A549 (cell line): ENCODE measurements at regions not wholly inside any gene's neighbourhood (a gene's known extent, or its start where the extent isn't known, plus 50 kb on each side); places are given as distances from the start of the nearest gene placed in this dataset.

ENCODE experiments used
- CTCF ChIP-seq: fragments of >200 bp; sonication (Bioruptor Twin); formaldehyde crosslinking; IDR thresholded peaks from 3 replicates; pipeline ENCODE4 v1.5.1; 2016
- HMGXB4 ChIP-seq: fragments of 250-450 bp; sonication (Bioruptor Pico); IDR thresholded peaks from 2 replicates; pipeline ENCODE4 v1.5.0; 2021; ENCODE audit warnings: mild to moderate bottlenecking, moderate library complexity, borderline replicate concordance
- POLR2A ChIP-seq: IDR thresholded peaks from 2 replicates; pipeline ENCODE4 v1.6.1; 2012; ENCODE audit warnings: mild to moderate bottlenecking, low read length
- REST ChIP-seq: fragments of 200-600 bp; sonication (generic); IDR thresholded peaks from 2 replicates; pipeline ENCODE4 v1.6.1; 2016; ENCODE audit warnings: antibody characterized with exemption, mild to moderate bottlenecking, moderate library complexity
- RNF2 ChIP-seq: fragments of 200-600 bp; sonication (generic); IDR thresholded peaks from 2 replicates; pipeline ENCODE4 v1.6.1; 2016; ENCODE audit warnings: low read depth, mild to moderate bottlenecking, antibody characterized with exemption, moderate library complexity, borderline replicate concordance
- SMC3 ChIP-seq: fragments of >200 bp; sonication (Bioruptor Twin); formaldehyde crosslinking; IDR thresholded peaks from 3 replicates; pipeline ENCODE4 v1.6.1; 2018; ENCODE audit warnings: inconsistent platforms
- ZFP36 ChIP-seq: fragments of 450-650 bp; IDR thresholded peaks from 2 replicates; pipeline ENCODE4 v1.6.1; 2014; ENCODE audit warnings: borderline replicate concordance; ENCODE audit not compliant: partially characterized antibody

DNA sequence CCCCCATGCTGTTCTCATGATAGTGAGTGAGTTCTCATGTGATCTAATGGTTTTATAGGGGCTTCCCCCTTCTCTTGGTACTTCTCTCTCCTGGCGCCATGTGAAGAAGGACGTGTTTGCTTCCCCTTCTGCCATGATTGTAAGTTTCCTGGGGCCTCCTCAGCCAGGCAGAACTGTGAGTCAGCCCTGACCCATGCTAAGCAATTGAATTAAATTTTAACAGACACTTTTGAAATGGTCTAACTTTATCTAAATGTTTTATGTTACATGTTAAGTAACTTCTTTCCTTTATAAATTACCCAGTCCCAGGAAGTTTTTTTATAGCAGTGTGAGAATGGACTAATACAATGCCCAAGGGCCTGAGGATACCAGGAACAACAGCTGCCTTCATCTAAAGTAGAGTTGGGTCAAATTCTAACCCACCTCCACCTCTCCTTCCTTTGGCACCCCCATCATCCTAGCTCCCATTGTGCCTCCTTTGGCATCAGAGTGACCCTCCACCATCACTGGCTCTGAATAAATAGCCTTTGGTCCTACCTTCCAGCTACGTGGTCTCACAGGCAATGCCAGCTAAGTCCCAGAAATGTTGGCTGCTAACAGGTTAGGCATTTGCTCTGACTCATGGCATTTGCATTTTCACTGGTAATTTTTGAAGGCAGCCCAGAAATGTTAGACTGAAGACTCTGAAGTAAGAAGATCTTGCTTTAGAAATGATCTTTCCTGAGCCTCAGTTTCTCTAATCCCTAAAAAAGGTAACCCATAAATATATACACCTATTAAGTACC is 182.1 kb downstream of the MOSPD2 start:
- TF ChIP-seq HMGXB4 (CRISPR knock-in tag): no peak
- TF ChIP-seq POLR2A: no peak
- TF ChIP-seq CTCF: no peak
- no peak for TF ChIP-seq SMC3
- no peak for TF ChIP-seq ZFP36
- no peak for TF ChIP-seq RNF2
- TF ChIP-seq REST: no peak
